ENCODE measurements at regions not wholly inside any gene's neighbourhood (a gene's known extent, or its start where the extent isn't known, plus 50 kb on each side); places are given as distances from the start of the nearest gene placed in this dataset.

GRCh38 chr13:56015919-56016318 is 1124.8 kb upstream of the PRR20A start:
- peaks cover 6% of the 10 kb centered on the region for H3K9me3 Mint-ChIP-seq (ENCODE audit: insufficient read depth)
- no peaks in the 10 kb centered on the region for H3K4me1 ChIP-seq (ENCODE audit: control insufficient read depth in 2 of 2, insufficient read depth in 2 of 2, low read length in 2 of 2)
- H3K4me1 Mint-ChIP-seq, result no peaks in the 10 kb centered on the region
- H3K27ac Mint-ChIP-seq, result no peak overlapping the region
- no peak overlapping the region for H3K9ac ChIP-seq (ENCODE audit: low read length)
- no peaks in the 10 kb centered on the region for H3K36me3 ChIP-seq (replicated peaks in 1 of 2; ENCODE audit: control extremely low read depth in 1 of 2, control insufficient read depth in 1 of 2, extremely low read depth in 1 of 2, insufficient read depth in 2 of 2, low read length in 1 of 2)
- no peak overlapping the region for H3K27ac ChIP-seq (ENCODE audit: low read length in 2 of 2)
- H3K9me3 ChIP-seq (ENCODE audit: control extremely low read depth in 1 of 3, control insufficient read depth in 2 of 3, insufficient read depth in 1 of 3, low read length in 2 of 3), result peaks cover 0 to 12% (median 4%) of the 10 kb centered on the region in 3 donors
- no peaks in the 10 kb centered on the region for H3K27me3 Mint-ChIP-seq
- CTCF ChIA-PET, result no interaction called here
- intact Hi-C loops (cut with micrococcal nuclease), result no loop called here
- WGBS (ENCODE audit: insufficient coverage), result no CpG with 5 or more reads among the region's 2 CpGs
- no peak overlapping the region for H3K4me2 ChIP-seq (replicated peaks; ENCODE audit: low read depth, low read length, poor library complexity, severe bottlenecking)
- POLR2A ChIA-PET, result no interaction called here
- H3K27me3 ChIP-seq (replicated peaks in 1 of 4; ENCODE audit: control extremely low read depth in 1 of 4, control insufficient read depth in 3 of 4, insufficient read depth in 4 of 4, low read length in 3 of 4), result no peaks in the 10 kb centered on the region
- H3K4me3 Mint-ChIP-seq, result no peak overlapping the region
- H4K20me1 ChIP-seq (ENCODE audit: control insufficient read depth, insufficient read depth, low read length, poor library complexity, severe bottlenecking), result no peaks in the 10 kb centered on the region
- DNase-seq (no peak), ATAC-seq (ENCODE audit: low read depth) (no peak)
- TF ChIP-seq EZH2 (IDR thresholded peaks at IDR 0.05; ENCODE audit: borderline replicate concordance, insufficient read depth, low read depth, low read length, poor library complexity, severe bottlenecking) (no peak), CTCF (IDR thresholded peaks at IDR 0.05) (no peak)
- H2AFZ ChIP-seq (ENCODE audit: insufficient read depth, low read depth, low read length, poor library complexity, severe bottlenecking), result no peak overlapping the region
- no peaks in the 10 kb centered on the region for H3K79me2 ChIP-seq (ENCODE audit: control insufficient read depth, insufficient read depth, low read length)
- no peak overlapping the region for H3K4me3 ChIP-seq (ENCODE audit: control extremely low read depth in 1 of 5, extremely low read depth in 1 of 5, insufficient read depth in 1 of 5, low read depth in 2 of 5, low read length in 4 of 5)

- no peak overlapping the region for H3K4me2 ChIP-seq (replicated peaks; ENCODE audit: low read depth, low read length, poor library complexity, severe bottlenecking)
- TF ChIP-seq EZH2 (IDR thresholded peaks at IDR 0.05; ENCODE audit: borderline replicate concordance, insufficient read depth, low read depth, low read length, poor library complexity, severe bottlenecking) (no peak), CTCF (IDR thresholded peaks at IDR 0.05) (no peak)
- Mint-ChIP-seq H3K4me1 (no peaks in the 10 kb centered on the region), H3K9me3 (ENCODE audit: insufficient read depth) (peaks cover 5% of the 10 kb centered on the region), H3K27ac (no peak overlapping the region), H3K4me3 (no peak overlapping the region), H3K27me3 (no peaks in the 10 kb centered on the region)
- intact Hi-C loops (cut with micrococcal nuclease), result no loop called here
- H3K4me3 ChIP-seq (ENCODE audit: control extremely low read depth in 1 of 5, extremely low read depth in 1 of 5, insufficient read depth in 1 of 5, low read depth in 2 of 5, low read length in 4 of 5), result no peak overlapping the region
- DNase-seq (no peak), ATAC-seq (ENCODE audit: low read depth) (no peak)
- ChIA-PET CTCF (no interaction called here), POLR2A (no interaction called here)
- H3K79me2 ChIP-seq (ENCODE audit: control insufficient read depth, insufficient read depth, low read length), result no peaks in the 10 kb centered on the region
- no peak overlapping the region for H2AFZ ChIP-seq (ENCODE audit: insufficient read depth, low read depth, low read length, poor library complexity, severe bottlenecking)
- H3K9me3 ChIP-seq (ENCODE audit: control extremely low read depth in 1 of 3, control insufficient read depth in 2 of 3, insufficient read depth in 1 of 3, low read length in 2 of 3), result peaks cover 0 to 12% (median 4%) of the 10 kb centered on the region in 3 donors
- H3K36me3 ChIP-seq (replicated peaks in 1 of 2; ENCODE audit: control extremely low read depth in 1 of 2, control insufficient read depth in 1 of 2, extremely low read depth in 1 of 2, insufficient read depth in 2 of 2, low read length in 1 of 2), result no peaks in the 10 kb centered on the region
- no peak overlapping the region for H3K9ac ChIP-seq (ENCODE audit: low read length)
- no peaks in the 10 kb centered on the region for H3K27me3 ChIP-seq (replicated peaks in 1 of 4; ENCODE audit: control extremely low read depth in 1 of 4, control insufficient read depth in 3 of 4, insufficient read depth in 4 of 4, low read length in 3 of 4)
- no peak overlapping the region for H3K27ac ChIP-seq (ENCODE audit: low read length in 2 of 2)
- H3K4me1 ChIP-seq (ENCODE audit: control insufficient read depth in 2 of 2, insufficient read depth in 2 of 2, low read length in 2 of 2), result no peaks in the 10 kb centered on the region
- WGBS (ENCODE audit: insufficient coverage), result 84% methylated on average over 5 of the region's 5 CpGs
- no peaks in the 10 kb centered on the region for H4K20me1 ChIP-seq (ENCODE audit: control insufficient read depth, insufficient read depth, low read length, poor library complexity, severe bottlenecking)
Observed at GRCh38 chr13:56019606-56020005, 1121.1 kb upstream of the PRR20A start.

Measured in B cell (primary cell).